ENCODE measurements at regions not wholly inside any gene's neighbourhood (a gene's known extent, or its start where the extent isn't known, plus 50 kb on each side); places are given as distances from the start of the nearest gene placed in this dataset.
"Not testable (repeated sequence)": the region's sequence is repeated elsewhere in the genome, so short reads cannot be mapped to it uniquely, and the experiment has no call there.

DNA sequence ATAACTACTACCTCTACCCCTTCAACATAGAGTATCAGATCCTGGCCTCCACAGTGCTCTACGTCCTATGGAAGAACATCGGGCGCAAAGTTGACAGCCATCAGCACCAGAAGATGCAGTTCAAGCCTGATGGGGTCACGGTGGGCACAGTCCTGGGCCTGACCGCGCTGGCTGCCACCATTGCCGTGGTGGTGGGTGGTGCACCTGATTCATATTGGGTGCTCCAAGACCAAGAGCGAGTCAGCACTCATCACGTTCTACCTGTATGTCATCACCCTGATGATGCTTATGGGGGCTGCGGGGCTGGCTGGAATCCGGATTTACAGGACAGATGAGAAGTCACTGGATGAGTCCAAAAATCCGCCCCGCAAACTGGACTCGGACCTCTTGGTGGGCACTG lies 846.4 kb downstream of the RPIA start:
- H3K4me3 ChIP-seq; H3K4me1 ChIP-seq; H3K36me3 ChIP-seq; H3K27me3 ChIP-seq; DNase-seq (ENCODE audit: extremely low spot score); H3K9me3 ChIP-seq; intact Hi-C loops (cut with DNase I); H3K27ac ChIP-seq (replicated peaks in 1 of 4): not testable (repeated sequence)
- no CpG with 5 or more reads among the region's 14 CpGs for WGBS

DNA sequence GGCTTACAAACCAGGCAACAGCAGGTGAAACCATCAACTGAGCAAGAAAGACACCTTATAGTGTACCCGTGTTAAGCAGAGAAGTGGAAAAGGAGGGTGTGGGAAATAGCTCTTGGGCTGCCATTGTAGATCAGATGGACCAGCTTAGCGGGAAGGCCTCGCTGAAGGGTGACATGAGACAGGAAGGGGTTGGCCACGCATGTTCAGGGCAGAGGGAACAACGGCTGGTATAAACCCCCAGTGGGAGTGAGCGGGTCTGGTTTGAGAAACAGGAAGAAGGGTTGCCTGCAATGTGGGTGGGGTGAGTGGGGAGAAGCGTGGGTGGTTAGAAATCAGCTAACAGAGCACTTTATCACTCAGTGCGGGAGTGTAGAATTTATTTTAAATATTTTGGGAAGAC lies 852.6 kb downstream of the RPIA start:
- H3K36me3 ChIP-seq; H3K27ac ChIP-seq (replicated peaks in 1 of 4); H3K27me3 ChIP-seq; intact Hi-C loops (cut with DNase I); H3K9me3 ChIP-seq; H3K4me1 ChIP-seq; H3K4me3 ChIP-seq; DNase-seq (ENCODE audit: extremely low spot score): not testable (repeated sequence)
- 84% methylated on average over 4 of the region's 8 CpGs for WGBS

DNA sequence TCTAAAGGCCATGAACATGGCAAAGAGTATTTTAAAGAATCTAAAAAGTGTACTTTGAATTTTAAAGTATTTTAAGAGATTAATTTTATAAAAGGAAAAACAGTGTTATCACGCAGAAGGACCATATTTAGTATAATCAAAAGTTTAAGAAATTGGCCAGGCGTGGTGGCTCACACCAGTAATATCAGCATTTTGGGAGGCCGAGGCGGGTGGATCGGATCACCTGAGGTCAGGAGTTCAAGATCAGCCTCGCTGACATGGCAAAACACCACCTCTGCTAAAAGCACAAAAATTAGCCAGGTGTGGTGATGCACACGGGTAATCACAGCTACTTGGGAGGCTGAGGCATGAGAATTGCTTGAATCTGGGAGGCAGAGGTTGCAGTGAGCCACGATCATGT lies 887.7 kb downstream of the RPIA start:
- H3K9me3 ChIP-seq; H3K27ac ChIP-seq (replicated peaks in 1 of 4); H3K4me1 ChIP-seq; intact Hi-C loops (cut with DNase I); H3K36me3 ChIP-seq; DNase-seq (ENCODE audit: extremely low spot score); H3K4me3 ChIP-seq; H3K27me3 ChIP-seq: not testable (repeated sequence)
- 100% methylated on average over 3 of the region's 8 CpGs for WGBS

DNA sequence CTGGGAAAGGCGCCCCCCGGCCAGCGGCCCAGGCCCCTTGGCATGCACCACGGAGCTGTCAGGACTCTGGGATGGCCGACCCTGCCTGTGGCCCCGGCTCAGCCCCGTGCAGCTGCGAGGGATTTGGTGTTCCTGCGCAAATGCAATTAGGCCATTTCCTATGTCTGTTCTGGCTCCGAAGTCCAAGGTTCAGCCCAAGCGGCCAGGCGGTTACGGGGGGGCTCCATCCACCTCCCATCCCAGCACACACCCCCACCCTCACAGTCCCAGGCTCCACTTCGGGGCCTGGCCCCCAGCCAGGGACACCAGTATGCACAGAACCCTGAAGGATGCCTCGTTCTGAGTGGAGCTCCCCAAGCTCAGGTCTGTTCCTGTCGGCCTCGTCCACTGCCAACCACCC lies 891.3 kb downstream of the RPIA start:
- whole genome bisulfite sequencing = no CpG with 5 or more reads among the region's 17 CpGs
- H3K9me3 ChIP-seq; DNase-seq (ENCODE audit: extremely low spot score); H3K4me3 ChIP-seq; H3K36me3 ChIP-seq; H3K27ac ChIP-seq (replicated peaks in 1 of 4); intact Hi-C loops (cut with DNase I); H3K27me3 ChIP-seq; H3K4me1 ChIP-seq: not testable (repeated sequence)

DNA sequence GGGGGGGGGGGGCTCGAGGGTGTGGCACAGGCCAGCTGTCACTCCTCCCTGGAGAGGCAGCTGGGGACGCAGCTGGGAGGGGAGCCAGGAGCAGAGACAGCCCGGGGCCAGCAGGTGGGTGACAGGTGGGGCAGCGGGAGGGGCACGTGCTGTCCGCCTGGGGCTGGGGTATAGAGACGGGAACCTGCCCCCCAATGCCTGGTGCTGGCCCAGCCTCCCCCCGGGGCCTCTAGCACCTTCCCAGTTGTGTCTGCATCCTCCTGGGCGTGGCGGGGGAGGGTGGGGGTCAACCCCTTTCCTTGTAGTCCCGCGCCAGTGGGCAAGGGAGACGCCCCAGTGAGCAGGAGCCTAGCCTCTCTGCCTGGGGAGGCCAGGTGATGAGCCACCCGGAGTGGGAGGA lies 892.6 kb downstream of the RPIA start:
- H3K27ac ChIP-seq (replicated peaks in 1 of 4); intact Hi-C loops (cut with DNase I); H3K9me3 ChIP-seq; H3K27me3 ChIP-seq; H3K36me3 ChIP-seq; H3K4me1 ChIP-seq: not testable (repeated sequence)
- DNase-seq (ENCODE audit: extremely low spot score) = peak; percentile 10
- no CpG with 5 or more reads among the region's 14 CpGs for WGBS
- H3K4me3 ChIP-seq = peak overlapping the region in 2 of 4 donors; percentile 16 to 24

DNA sequence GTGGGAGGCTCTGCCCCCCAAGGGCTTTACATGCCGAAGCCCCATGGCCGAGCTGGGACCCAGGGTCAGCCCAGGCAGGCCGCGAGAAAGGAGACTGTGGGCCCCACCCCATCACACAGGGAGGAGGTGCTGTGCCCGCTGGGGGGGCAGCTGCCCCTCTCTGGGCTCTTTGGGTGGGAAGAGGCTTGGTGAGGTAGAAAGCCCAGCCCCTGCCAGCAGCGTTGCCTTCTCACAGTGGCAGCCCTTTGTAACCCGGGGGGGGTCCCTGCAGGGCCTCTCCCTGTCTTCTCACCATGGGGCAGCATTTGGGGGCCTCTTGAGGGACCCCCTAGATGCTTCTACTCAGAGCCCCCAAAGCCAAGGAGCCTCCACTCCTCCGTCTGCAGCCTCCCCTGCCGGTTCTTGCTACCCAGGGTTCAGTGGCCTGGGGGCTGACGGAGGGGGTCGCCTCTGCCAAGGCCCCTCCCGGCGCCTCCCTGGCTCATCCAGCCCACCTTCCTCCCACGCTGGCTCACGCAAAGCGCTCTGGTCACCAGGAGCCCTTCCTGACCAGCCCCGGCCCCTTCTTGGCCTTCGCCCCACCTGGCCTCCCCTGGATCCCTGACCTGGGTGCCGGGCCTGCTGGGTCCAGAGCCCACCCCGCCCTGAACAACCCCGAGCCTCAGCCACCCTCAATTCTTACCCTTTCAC lies 893.5 kb downstream of the RPIA start:
- peak; percentile 53 for DNase-seq (ENCODE audit: extremely low spot score)
- H3K4me1 ChIP-seq; H3K9me3 ChIP-seq; H3K27me3 ChIP-seq; intact Hi-C loops (cut with DNase I); H3K27ac ChIP-seq (replicated peaks in 1 of 4); H3K36me3 ChIP-seq: not testable (repeated sequence)
- WGBS = no CpG with 5 or more reads among the region's 21 CpGs
- peak overlapping the region; percentile 36 to 55 (median 50) for H3K4me3 ChIP-seq

DNA sequence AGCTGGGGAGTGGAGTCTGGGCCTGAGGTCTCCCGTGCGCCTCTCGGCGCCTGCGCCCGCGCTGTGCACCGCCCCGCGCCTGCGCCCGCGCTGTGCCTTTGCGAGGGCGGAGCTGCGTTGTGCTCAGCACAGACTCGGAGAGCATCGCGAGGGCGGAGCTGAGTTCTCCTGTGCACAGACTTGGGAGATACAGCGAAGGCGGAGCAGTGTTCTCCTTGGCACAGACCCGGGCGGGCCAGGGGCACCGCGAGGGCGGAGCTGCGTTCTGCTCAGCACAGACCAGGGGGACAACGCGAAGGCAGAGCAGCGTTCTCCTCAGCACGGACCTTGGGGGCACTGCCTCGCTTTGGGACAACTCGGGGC lies 894.1 kb downstream of the RPIA start:
- intact Hi-C loops (cut with DNase I) = not testable (repeated sequence)

DNA sequence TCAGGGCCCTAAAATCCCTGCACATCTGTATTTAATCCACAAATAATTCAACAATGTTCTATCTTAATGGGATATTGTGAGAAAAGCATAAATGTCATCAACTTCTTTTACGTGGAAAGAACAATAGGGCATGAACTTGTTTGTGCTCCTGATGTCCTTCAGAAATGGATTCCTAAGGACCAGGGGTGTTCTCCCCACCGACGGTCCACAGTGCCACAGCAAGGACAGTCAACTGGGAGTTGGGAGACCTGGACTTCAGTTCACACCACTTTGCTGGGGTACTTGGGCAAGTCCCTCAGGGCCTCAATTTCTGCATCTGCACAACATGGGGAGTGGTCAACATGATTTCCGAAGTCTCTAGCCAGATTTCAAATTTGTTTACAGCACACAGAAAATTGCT lies 908.4 kb downstream of the RPIA start:
- DNase-seq (ENCODE audit: extremely low spot score); H3K4me3 ChIP-seq; intact Hi-C loops (cut with DNase I); H3K27ac ChIP-seq (replicated peaks in 1 of 4); H3K36me3 ChIP-seq; H3K4me1 ChIP-seq; H3K9me3 ChIP-seq: not testable (repeated sequence)
- peaks cover 0 to 14% (median 0%) of the 10 kb centered on the region in 4 donors for H3K27me3 ChIP-seq
- 63% methylated on average over 3 of the region's 4 CpGs for WGBS

More for the DNA sequence above, 894.1 kb downstream of the RPIA start:
- peak in 1 of 2 donors; percentile 82 for TF ChIP-seq POLR2AphosphoS5 (IDR thresholded peaks at IDR 0.05)
- H3K4me1 ChIP-seq; H3K9me3 ChIP-seq; H3K36me3 ChIP-seq; H3K27me3 ChIP-seq; H3K27ac ChIP-seq (replicated peaks in 1 of 4): not testable (repeated sequence)
- 0% methylated on average over 13 of the region's 34 CpGs for WGBS
- H3K4me3 ChIP-seq = peak overlapping the region; percentile 32 to 55 (median 50)
- peak; percentile 89 for DNase-seq (ENCODE audit: extremely low spot score)

DNA sequence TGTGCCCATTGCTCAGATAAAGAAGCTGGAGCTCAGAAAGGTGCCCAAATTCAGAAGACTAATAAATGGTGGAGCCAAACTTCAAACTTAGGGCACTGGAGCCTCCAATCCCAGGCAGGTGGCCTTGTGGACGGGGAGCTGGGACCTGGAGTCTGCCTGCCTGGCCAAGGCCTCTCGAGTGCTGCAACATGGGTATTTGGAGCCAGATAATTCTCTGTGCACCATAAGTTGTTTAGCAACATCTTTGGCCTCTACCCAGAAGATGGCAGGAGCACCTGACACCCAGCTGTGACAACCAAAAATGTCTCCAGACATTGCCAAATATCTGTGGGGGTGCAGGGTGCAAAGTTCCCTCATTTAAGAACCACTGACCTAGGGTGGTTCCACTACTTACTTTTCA lies 915.0 kb downstream of the RPIA start:
- H3K27me3 ChIP-seq = peaks cover 0 to 19% (median 0%) of the 10 kb centered on the region in 4 donors
- H3K9me3 ChIP-seq; DNase-seq (ENCODE audit: extremely low spot score); H3K4me1 ChIP-seq; H3K36me3 ChIP-seq; intact Hi-C loops (cut with DNase I); H3K4me3 ChIP-seq; H3K27ac ChIP-seq (replicated peaks in 1 of 4): not testable (repeated sequence)
- WGBS = no CpG with 5 or more reads among the region's 2 CpGs

DNA sequence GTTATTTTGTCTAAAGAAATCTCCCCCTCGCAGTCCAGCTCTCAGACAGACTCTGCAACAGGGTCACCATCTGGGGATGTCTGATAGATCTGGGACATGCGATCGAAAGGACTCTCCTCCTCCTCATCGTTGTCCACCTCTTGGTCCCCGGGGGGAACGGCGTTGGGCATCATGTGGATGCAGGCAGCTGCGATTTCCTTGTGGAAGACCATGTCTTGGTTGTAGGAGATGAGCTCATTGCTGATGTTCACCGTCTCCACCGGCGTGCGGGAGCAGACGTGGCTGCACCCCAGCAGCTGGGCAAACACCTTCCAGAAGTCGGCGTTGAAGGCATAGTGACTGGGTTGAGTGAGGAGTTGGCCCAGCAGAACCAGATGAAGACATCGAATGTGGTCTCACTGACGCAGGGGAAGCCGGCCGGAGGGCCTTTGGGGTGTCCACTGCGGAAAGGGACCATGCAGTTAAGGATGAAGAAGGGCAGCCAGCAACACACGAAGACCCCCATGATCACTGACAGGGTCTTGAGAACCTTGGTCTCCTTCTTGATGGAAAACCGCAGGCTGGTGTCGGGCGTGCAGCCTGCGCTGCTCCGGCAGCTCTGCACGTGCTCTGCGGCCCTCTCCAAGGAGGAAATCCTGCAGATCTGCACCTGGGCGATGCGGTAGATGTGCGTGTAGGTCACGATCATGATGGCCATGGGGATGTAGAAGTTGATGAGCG lies 918.9 kb downstream of the RPIA start:
- DNase-seq (ENCODE audit: extremely low spot score); H3K27ac ChIP-seq (replicated peaks in 1 of 4); H3K9me3 ChIP-seq; H3K4me3 ChIP-seq; intact Hi-C loops (cut with DNase I); H3K4me1 ChIP-seq; H3K36me3 ChIP-seq: not testable (repeated sequence)
- WGBS = 88% methylated on average over 33 of the region's 33 CpGs
- peaks cover 0 to 36% (median 0%) of the 10 kb centered on the region in 4 donors for H3K27me3 ChIP-seq

DNA sequence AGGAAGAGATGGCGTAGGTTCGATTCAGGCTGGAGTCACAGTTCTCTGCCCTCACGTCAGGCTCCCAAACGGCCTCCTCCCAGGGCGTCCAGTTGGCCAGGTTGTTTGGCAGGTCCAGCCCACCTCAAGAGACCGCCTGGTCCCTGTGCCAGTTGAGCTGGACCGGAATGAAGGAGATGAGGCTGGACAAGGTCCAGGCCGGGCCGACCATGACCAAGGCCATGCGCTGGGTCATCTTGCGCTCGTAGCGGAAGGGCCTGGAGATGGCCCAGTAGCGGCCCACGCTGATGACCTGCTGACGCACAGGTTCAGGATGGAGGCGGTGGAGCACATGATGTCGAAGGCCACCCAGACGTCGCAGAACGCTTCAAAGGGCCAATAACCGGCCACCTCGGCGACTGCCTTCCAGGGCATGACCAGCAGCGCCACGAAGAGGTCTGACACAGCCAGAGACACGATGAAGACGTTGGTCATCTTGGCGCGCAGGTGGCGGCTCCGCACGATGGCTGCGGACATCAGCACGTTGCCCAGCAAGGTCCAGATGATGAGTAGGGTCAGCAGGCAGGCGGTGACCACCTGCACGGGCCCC lies 919.5 kb downstream of the RPIA start:
- intact Hi-C loops (cut with DNase I); H3K36me3 ChIP-seq; DNase-seq (ENCODE audit: extremely low spot score); H3K4me1 ChIP-seq; H3K27ac ChIP-seq (replicated peaks in 1 of 4); H3K9me3 ChIP-seq; H3K4me3 ChIP-seq: not testable (repeated sequence)
- H3K27me3 ChIP-seq = peaks cover 0 to 36% (median 0%) of the 10 kb centered on the region in 4 donors
- WGBS = 80% methylated on average over 31 of the region's 37 CpGs

DNA sequence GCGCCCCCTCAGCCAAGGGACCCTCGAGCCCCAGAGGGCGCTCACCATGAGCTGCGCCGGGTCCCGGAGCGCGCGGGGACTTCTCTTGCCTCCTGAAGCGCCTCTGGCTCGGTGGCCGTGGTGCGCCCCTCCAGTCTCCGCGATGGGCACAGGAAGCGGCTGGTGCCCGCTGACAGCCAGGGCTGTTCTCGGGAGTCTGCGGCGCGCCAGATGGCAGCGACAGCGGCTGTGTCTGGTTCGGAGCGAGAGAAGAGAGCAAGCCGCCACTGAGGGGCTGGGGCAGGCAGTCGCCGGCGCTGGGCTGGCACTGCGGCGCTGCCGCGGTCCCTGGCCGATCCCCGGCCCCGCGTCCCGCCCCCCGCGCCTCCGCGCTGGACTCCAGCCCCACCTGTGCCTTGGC lies 920.2 kb downstream of the RPIA start:
- WGBS = 5% methylated on average over 12 of the region's 42 CpGs
- H3K9me3 ChIP-seq; DNase-seq (ENCODE audit: extremely low spot score); H3K36me3 ChIP-seq; H3K27ac ChIP-seq (replicated peaks in 1 of 4); H3K4me1 ChIP-seq; intact Hi-C loops (cut with DNase I): not testable (repeated sequence)
- peak overlapping the region in 2 of 4 donors; percentile 17 to 33 for H3K4me3 ChIP-seq
- H3K27me3 ChIP-seq = peaks cover 0 to 36% (median 0%) of the 10 kb centered on the region in 4 donors

Data from esophagus muscularis mucosa (tissue), 4 donors.